HEK293 (cell line): ENCODE measurements at regions not wholly inside any gene's neighbourhood (a gene's known extent, or its start where the extent isn't known, plus 50 kb on each side); places are given as distances from the start of the nearest gene placed in this dataset.

Source experiments
- CTCF ChIA-PET: fragments of 350-600 bp; formaldehyde crosslinking; extraction: SDS; loops from one replicate; lab custom pipeline; 2021; ENCODE audit warnings: antibody characterized with exemption; lab: Yijun Ruan, JAX
- POLR2A ChIA-PET: fragments of 300-600 bp; formaldehyde crosslinking; extraction: SDS; loops from one replicate; lab custom pipeline; 2020; ENCODE audit warnings: antibody characterized with exemption, inconsistent platforms; lab: Yijun Ruan, JAX
- H3K27ac ChIP-seq: fragments of 200-500 bp; sonication (Bioruptor generic); 2 replicates; pipeline ENCODE4 v1.5.1; 2014; ENCODE audit warnings: low read depth, low read length, control low read depth, inconsistent platforms; ENCODE audit errors: extremely low read depth
- H3K36me3 ChIP-seq, 2 experiments: fragments of 200-500 bp in 1 of 2; sonication (Bioruptor generic) in 1 of 2; 1 replicate in 1 of 2; 2 replicates in 1 of 2; pipeline ENCODE4 v1.5.1; 2014 to 2017; ENCODE audit warnings: inconsistent platforms in 2 of 2, low read length in 2 of 2; ENCODE audit not compliant: control insufficient read depth in 2 of 2, insufficient read depth in 1 of 2
- H3K4me1 ChIP-seq: fragments of 200-500 bp; sonication (Bioruptor generic); 2 replicates; pipeline ENCODE4 v1.5.1; 2014; ENCODE audit warnings: mild to moderate bottlenecking, low read length, inconsistent platforms; ENCODE audit not compliant: control insufficient read depth, insufficient read depth
- H3K4me3 ChIP-seq: 2 replicates; pipeline ENCODE4 v1.5.1; 2011; ENCODE audit warnings: low read depth, mild to moderate bottlenecking, control low read depth, low read length, moderate library complexity
- H3K9me3 ChIP-seq: fragments of 200-500 bp; sonication (Bioruptor generic); 2 replicates; pipeline ENCODE4 v1.5.1; 2014; ENCODE audit warnings: low read depth, low read length, inconsistent platforms; ENCODE audit not compliant: control insufficient read depth, insufficient read depth
- HIC1 ChIP-seq: fragments of 450-650 bp; formaldehyde crosslinking; IDR thresholded peaks from 2 replicates; pipeline ENCODE4 v1.5.1; 2016; ENCODE audit warnings: missing biosample characterization, missing genetic modification characterization
- PRDM10 ChIP-seq: fragments of 450-650 bp; formaldehyde crosslinking; IDR thresholded peaks from 2 replicates; pipeline ENCODE4 v1.5.1; 2016; ENCODE audit warnings: missing biosample characterization, missing genetic modification characterization
- PRDM2 ChIP-seq: fragments of 450-650 bp; formaldehyde crosslinking; IDR thresholded peaks from 2 replicates; pipeline ENCODE4 v1.5.1; 2016; ENCODE audit warnings: missing biosample characterization, missing genetic modification characterization, borderline replicate concordance
- PRDM4 ChIP-seq: fragments of 450-650 bp; formaldehyde crosslinking; IDR thresholded peaks from 2 replicates; pipeline ENCODE4 v1.5.1; 2017; ENCODE audit warnings: missing biosample characterization, missing genetic modification characterization
- RBAK ChIP-seq: fragments of 450-650 bp; formaldehyde crosslinking; IDR thresholded peaks from 2 replicates; pipeline ENCODE4 v1.5.1; 2016; ENCODE audit warnings: missing biosample characterization, missing genetic modification characterization
- SP3 ChIP-seq: fragments of 450-650 bp; formaldehyde crosslinking; IDR thresholded peaks from 2 replicates; pipeline ENCODE4 v1.5.1; 2016; ENCODE audit warnings: missing biosample characterization, missing genetic modification characterization
- WT1 ChIP-seq: fragments of 450-650 bp; formaldehyde crosslinking; IDR thresholded peaks from 2 replicates; pipeline ENCODE4 v1.5.1; 2016; ENCODE audit warnings: missing biosample characterization, missing genetic modification characterization
- YY2 ChIP-seq: fragments of 450-650 bp; formaldehyde crosslinking; IDR thresholded peaks from 2 replicates; pipeline ENCODE4 v1.5.1; 2016; ENCODE audit warnings: missing biosample characterization, missing genetic modification characterization
- ZFP3 ChIP-seq: fragments of 450-650 bp; formaldehyde crosslinking; IDR thresholded peaks from 2 replicates; pipeline ENCODE4 v1.5.1; 2016; ENCODE audit warnings: low read depth, missing biosample characterization, missing genetic modification characterization
- ZNF10 ChIP-seq: fragments of 450-650 bp; formaldehyde crosslinking; IDR thresholded peaks from 2 replicates; pipeline ENCODE4 v1.5.1; 2017; ENCODE audit warnings: missing biosample characterization, missing genetic modification characterization
- ZNF2 ChIP-seq: fragments of 450-650 bp; formaldehyde crosslinking; IDR thresholded peaks from 2 replicates; pipeline ENCODE4 v1.5.1; 2016; ENCODE audit warnings: missing biosample characterization, missing genetic modification characterization
- ZNF248 ChIP-seq: fragments of 450-650 bp; formaldehyde crosslinking; IDR thresholded peaks from 2 replicates; pipeline ENCODE4 v1.5.1; 2017; ENCODE audit warnings: missing biosample characterization, missing genetic modification characterization
- ZNF473 ChIP-seq: fragments of 450-650 bp; formaldehyde crosslinking; IDR thresholded peaks from 2 replicates; pipeline ENCODE4 v1.5.1; 2017; ENCODE audit warnings: missing biosample characterization, missing genetic modification characterization
- ZNF488 ChIP-seq: fragments of 450-650 bp; formaldehyde crosslinking; IDR thresholded peaks from 2 replicates; pipeline ENCODE4 v1.5.1; 2016; ENCODE audit warnings: missing biosample characterization, missing genetic modification characterization
- ZNF521 ChIP-seq: fragments of 450-650 bp; formaldehyde crosslinking; IDR thresholded peaks from 2 replicates; pipeline ENCODE4 v1.5.1; 2017; ENCODE audit warnings: missing biosample characterization, mild to moderate bottlenecking, missing genetic modification characterization
- ZNF610 ChIP-seq: fragments of 450-650 bp; formaldehyde crosslinking; IDR thresholded peaks from 2 replicates; pipeline ENCODE4 v1.5.1; 2016; ENCODE audit warnings: missing biosample characterization, missing genetic modification characterization, borderline replicate concordance
- ZNF701 ChIP-seq: fragments of 450-650 bp; formaldehyde crosslinking; IDR thresholded peaks from 2 replicates; pipeline ENCODE4 v1.5.1; 2016; ENCODE audit warnings: missing biosample characterization, missing genetic modification characterization
- ZSCAN18 ChIP-seq: fragments of 450-650 bp; formaldehyde crosslinking; IDR thresholded peaks from 2 replicates; pipeline ENCODE4 v1.5.1; 2016; ENCODE audit warnings: missing biosample characterization, missing genetic modification characterization

DNA sequence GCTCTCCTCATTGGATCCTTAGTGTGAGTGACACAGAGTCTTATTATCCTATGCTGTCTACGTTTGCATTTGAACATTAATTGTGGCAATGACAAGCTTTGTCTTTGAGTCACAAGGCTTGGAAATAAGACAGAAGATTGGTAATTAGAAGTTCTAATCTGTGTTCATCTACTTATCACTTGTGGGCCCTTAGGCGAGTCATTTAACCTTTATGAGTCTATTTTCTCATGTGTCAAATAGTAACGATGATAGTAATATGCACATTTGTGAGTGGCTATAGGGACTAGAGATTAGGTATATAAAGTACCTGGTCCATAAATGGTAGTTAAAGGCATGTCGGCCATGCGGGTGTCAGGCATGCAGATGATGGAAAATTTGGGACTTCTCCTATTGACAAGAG is 105.6 kb upstream of the NABP1 start:
- TF ChIP-seq PRDM10 (tag by site-specific recombination) (no peak), YY2 (tag by site-specific recombination) (no peak), WT1 (tag by site-specific recombination) (no peak), ZNF248 (tag by site-specific recombination) (no peak), RBAK (no peak), PRDM4 (tag by site-specific recombination) (no peak), ZNF701 (no peak), ZNF521 (tag by site-specific recombination) (no peak), PRDM2 (tag by site-specific recombination) (no peak), SP3 (no peak), ZNF610 (tag by site-specific recombination) (no peak), HIC1 (no peak), ZNF2 (no peak), ZNF473 (tag by site-specific recombination) (no peak), ZNF10 (tag by site-specific recombination) (no peak), ZSCAN18 (tag by site-specific recombination) (no peak), ZFP3 (no peak), ZNF488 (tag by site-specific recombination) (no peak)
- no peaks in the 10 kb centered on the region for H3K36me3 ChIP-seq
- no peaks in the 10 kb centered on the region for H3K9me3 ChIP-seq
- ChIA-PET CTCF (interaction anchor here (0.6 to 2.5 kb wide), 6 partner anchors 105 to 298 kb away, joined by 3 to 8 read pairs (median 3); partner anchors contain the start of gene NABP1), POLR2A (no interaction called here)
- H3K4me1 ChIP-seq: no peaks in the 10 kb centered on the region; the same call in 1 of the 2 replicates
- no peak overlapping the region for H3K4me3 ChIP-seq
- H3K27ac ChIP-seq: no peak overlapping the region
